ENCODE measurements at regions not wholly inside any gene's neighbourhood (a gene's known extent, or its start where the extent isn't known, plus 50 kb on each side); places are given as distances from the start of the nearest gene placed in this dataset.

GRCh38 chr10:104515678-104516199 lies 125.4 kb upstream of the SORCS3 start:
- Histone ChIP-seq H3K4me2 (ENCODE audit: low read length) (no peak overlapping the region), H3K79me2 (ENCODE audit: insufficient read depth, low read length) (no peaks in the 10 kb centered on the region), H3K36me3 (ENCODE audit: control insufficient read depth in 1 of 2, insufficient read depth in 2 of 2, low read length in 2 of 2) (no peaks in the 10 kb centered on the region), H3K4me1 (ENCODE audit: control insufficient read depth in 1 of 2, insufficient read depth in 2 of 2, low read length in 2 of 2) (no peaks in the 10 kb centered on the region), H3K27ac (ENCODE audit: low read depth, low read length) (no peak overlapping the region), H3K9me3 (ENCODE audit: control insufficient read depth in 1 of 2, insufficient read depth in 1 of 2, low read depth in 1 of 2, low read length in 2 of 2) (no peaks in the 10 kb centered on the region), H3K27me3 (ENCODE audit: insufficient read depth, low read length) (peaks cover 94% of the 10 kb centered on the region), H3K9ac (ENCODE audit: low read length) (no peak overlapping the region), H3K4me3 (replicated peaks in 1 of 2; ENCODE audit: low read depth in 1 of 2, low read length in 2 of 2) (no peak overlapping the region), H2AFZ (ENCODE audit: low read depth, low read length, poor library complexity, severe bottlenecking) (no peak overlapping the region), H4K20me1 (ENCODE audit: insufficient read depth) (no peaks in the 10 kb centered on the region), H3K9me2 (ENCODE audit: insufficient read depth) (no peaks in the 10 kb centered on the region)
- TF ChIP-seq POLR2AphosphoS5 (IDR thresholded peaks at IDR 0.05; ENCODE audit: low read depth, low read length) (no peak), MAX (IDR thresholded peaks at IDR 0.05) (no peak), YY1 (IDR thresholded peaks at IDR 0.05; ENCODE audit: extremely low read depth, insufficient replicate concordance, low read depth, low read length) (no peak), ZBTB33 (IDR thresholded peaks at IDR 0.05; ENCODE audit: extremely low read depth, insufficient replicate concordance, low read length) (no peak), CBX3 (IDR thresholded peaks at IDR 0.05; ENCODE audit: low read depth) (no peak), EGR1 (IDR thresholded peaks at IDR 0.05; ENCODE audit: low read depth) (no peak), FOSL1 (IDR thresholded peaks at IDR 0.05; ENCODE audit: low read depth) (no peak), CEBPB (IDR thresholded peaks at IDR 0.05; ENCODE audit: low read depth) (no peak), EZH2 (IDR thresholded peaks at IDR 0.05) (no peak), EZH2phosphoT487 (IDR thresholded peaks at IDR 0.05; ENCODE audit: borderline replicate concordance) (no peak), SP1 (IDR thresholded peaks at IDR 0.05; ENCODE audit: low read depth) (no peak), ZFX (IDR thresholded peaks at IDR 0.05) (no peak), TCF7L2 (IDR thresholded peaks at IDR 0.05; ENCODE audit: borderline replicate concordance, extremely low read depth, insufficient read depth, insufficient read length) (no peak), REST (IDR thresholded peaks at IDR 0.05; ENCODE audit: low read depth) (no peak), CTCF (IDR thresholded peaks at IDR 0.05 in 2 of 3, conservative IDR thresholded peaks at IDR 0.05 in 1 of 3; ENCODE audit: borderline replicate concordance in 1 of 3, insufficient read depth in 1 of 3, low read depth in 2 of 3, low read length in 2 of 3) (no peak), RAD21 (IDR thresholded peaks at IDR 0.05; ENCODE audit: low read depth) (no peak), ELF1 (IDR thresholded peaks at IDR 0.05; ENCODE audit: borderline replicate concordance, low read depth) (no peak), SIN3A (IDR thresholded peaks at IDR 0.05; ENCODE audit: low read depth) (no peak)
- ChIA-PET RAD21 (ENCODE audit: low non-redundant PET in 1 of 2, low total read pairs in 2 of 2, uncharacterized antibody in 2 of 2, unreplicated experiment in 2 of 2) (no interaction called here), CTCF (no interaction called here), POLR2A (no interaction called here)
- no TSS peak for BruUV-seq (replicated peaks)
- intact Hi-C loops (cut with micrococcal nuclease): no loop called here
- no peak for DNase-seq (ENCODE audit: low read depth, low spot score)
- no peak for ATAC-seq
